Endothelial cell (in vitro differentiated cells): ENCODE measurements at regions not wholly inside any gene's neighbourhood (a gene's known extent, or its start where the extent isn't known, plus 50 kb on each side); places are given as distances from the start of the nearest gene placed in this dataset.

Source experiments
- DNase-seq: peaks from one replicate; pipeline ENCODE4 v3.0.0; 2021; ENCODE audit warnings: low spot score
- H3K27ac Mint-ChIP-seq: one replicate; pipeline ENCODE4 v1.8.0; 2021; ENCODE audit warnings: mixed read lengths, inconsistent platforms; ENCODE audit not compliant: unreplicated experiment
- H3K27me3 Mint-ChIP-seq: one replicate; pipeline ENCODE4 v1.8.0; 2021; ENCODE audit warnings: mild to moderate bottlenecking, moderate library complexity, mixed read lengths, inconsistent platforms; ENCODE audit not compliant: unreplicated experiment
- H3K36me3 Mint-ChIP-seq: one replicate; pipeline ENCODE4 v1.8.0; 2021; ENCODE audit warnings: mild to moderate bottlenecking, low read depth, mixed read lengths, inconsistent platforms; ENCODE audit not compliant: unreplicated experiment
- H3K4me1 Mint-ChIP-seq: one replicate; pipeline ENCODE4 v1.8.0; 2021; ENCODE audit warnings: mild to moderate bottlenecking, mixed read lengths, inconsistent platforms; ENCODE audit not compliant: unreplicated experiment
- H3K4me3 Mint-ChIP-seq: one replicate; pipeline ENCODE4 v1.8.0; 2021; ENCODE audit warnings: mild to moderate bottlenecking, mixed read lengths, inconsistent platforms; ENCODE audit not compliant: unreplicated experiment
- H3K9me3 Mint-ChIP-seq: one replicate; pipeline ENCODE4 v1.8.0; 2021; ENCODE audit warnings: mixed read lengths, inconsistent platforms; ENCODE audit not compliant: unreplicated experiment
- TF ChIP-seq, protein P1 (sequence below): fragments of 200-600 bp; sonication (generic); IDR thresholded peaks from one replicate; pipeline ENCODE4 v1.5.0; 2021; ENCODE audit warnings: antibody characterized with exemption; ENCODE audit not compliant: unreplicated experiment

DNA sequence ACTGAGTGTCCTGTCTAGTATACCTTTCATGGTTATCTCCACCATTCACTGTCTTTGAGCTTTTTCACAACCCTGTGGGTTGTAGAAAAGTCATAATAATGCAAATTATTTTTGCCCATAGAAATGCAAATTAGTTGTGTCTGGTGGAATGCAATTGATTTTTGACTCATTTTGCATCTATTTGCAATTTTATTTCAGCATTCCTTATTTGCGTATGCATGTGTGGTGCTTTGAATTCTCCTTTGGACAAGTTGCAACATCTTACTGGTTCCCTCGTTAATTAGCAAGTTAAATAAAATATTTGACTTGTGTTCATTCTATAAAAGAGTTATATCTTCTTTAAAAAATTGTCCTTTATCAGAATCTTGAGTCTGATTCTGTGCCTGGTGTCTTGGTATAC is 297.3 kb upstream of the CASK start:
- Mint-ChIP-seq H3K27me3 (no peaks in the 10 kb centered on the region), H3K4me3 (no peak overlapping the region), H3K36me3 (no peaks in the 10 kb centered on the region), H3K4me1 (no peaks in the 10 kb centered on the region), H3K27ac (no peak overlapping the region), H3K9me3 (no peaks in the 10 kb centered on the region)
- no peak for DNase-seq
- TF ChIP-seq, protein P1, sequence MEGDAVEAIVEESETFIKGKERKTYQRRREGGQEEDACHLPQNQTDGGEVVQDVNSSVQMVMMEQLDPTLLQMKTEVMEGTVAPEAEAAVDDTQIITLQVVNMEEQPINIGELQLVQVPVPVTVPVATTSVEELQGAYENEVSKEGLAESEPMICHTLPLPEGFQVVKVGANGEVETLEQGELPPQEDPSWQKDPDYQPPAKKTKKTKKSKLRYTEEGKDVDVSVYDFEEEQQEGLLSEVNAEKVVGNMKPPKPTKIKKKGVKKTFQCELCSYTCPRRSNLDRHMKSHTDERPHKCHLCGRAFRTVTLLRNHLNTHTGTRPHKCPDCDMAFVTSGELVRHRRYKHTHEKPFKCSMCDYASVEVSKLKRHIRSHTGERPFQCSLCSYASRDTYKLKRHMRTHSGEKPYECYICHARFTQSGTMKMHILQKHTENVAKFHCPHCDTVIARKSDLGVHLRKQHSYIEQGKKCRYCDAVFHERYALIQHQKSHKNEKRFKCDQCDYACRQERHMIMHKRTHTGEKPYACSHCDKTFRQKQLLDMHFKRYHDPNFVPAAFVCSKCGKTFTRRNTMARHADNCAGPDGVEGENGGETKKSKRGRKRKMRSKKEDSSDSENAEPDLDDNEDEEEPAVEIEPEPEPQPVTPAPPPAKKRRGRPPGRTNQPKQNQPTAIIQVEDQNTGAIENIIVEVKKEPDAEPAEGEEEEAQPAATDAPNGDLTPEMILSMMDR = no peak

DNA sequence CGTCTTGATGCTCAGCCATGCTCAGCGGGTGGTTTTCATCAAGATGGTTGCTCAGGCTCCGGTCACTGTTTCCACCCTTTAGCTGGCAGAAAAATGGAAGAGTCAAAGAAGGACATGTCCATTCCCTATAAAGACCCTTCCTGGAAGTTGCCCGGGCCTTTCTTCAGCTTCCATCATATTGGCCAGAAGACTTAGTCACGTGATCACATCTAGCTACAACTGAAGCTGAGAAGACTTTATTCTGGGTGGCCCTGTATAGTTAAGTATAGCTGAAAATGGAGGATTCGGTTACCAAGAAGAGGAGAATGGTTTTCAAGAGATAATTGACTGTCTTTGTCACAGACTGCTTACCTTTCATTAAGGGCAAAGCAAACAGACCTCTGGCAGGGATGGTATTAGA is 296.7 kb upstream of the CASK start:
- TF ChIP-seq, protein P1 = no peak
- H3K36me3 Mint-ChIP-seq = no peaks in the 10 kb centered on the region
- no peaks in the 10 kb centered on the region for H3K9me3 Mint-ChIP-seq
- H3K27me3 Mint-ChIP-seq = no peaks in the 10 kb centered on the region
- no peak for DNase-seq
- H3K4me1 Mint-ChIP-seq = no peaks in the 10 kb centered on the region
- no peak overlapping the region for H3K4me3 Mint-ChIP-seq
- H3K27ac Mint-ChIP-seq = no peak overlapping the region

DNA sequence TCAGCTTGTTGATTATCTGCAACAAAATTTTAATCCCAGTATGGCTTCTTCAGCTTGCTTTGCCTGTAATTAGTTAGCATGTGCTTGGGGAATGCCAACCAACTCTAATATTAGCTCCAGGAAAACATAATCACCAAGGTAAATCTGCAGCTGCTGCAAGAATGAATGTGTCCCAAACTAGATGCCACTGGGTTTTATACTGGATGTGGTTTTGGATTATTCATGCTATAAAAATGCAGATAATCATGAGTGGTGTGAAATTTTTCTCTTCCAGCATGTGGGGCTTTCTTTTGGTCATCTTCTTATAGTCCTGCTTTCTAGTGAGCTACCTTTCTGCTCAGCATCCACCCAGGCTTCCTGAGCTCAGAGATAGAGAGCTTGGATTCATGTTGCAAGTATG is 295.9 kb upstream of the CASK start:
- Mint-ChIP-seq H3K27ac (no peak overlapping the region), H3K36me3 (no peaks in the 10 kb centered on the region), H3K4me3 (no peak overlapping the region), H3K4me1 (no peaks in the 10 kb centered on the region), H3K9me3 (no peaks in the 10 kb centered on the region), H3K27me3 (no peaks in the 10 kb centered on the region)
- TF ChIP-seq, protein P1 = no peak
- DNase-seq = no peak

DNA sequence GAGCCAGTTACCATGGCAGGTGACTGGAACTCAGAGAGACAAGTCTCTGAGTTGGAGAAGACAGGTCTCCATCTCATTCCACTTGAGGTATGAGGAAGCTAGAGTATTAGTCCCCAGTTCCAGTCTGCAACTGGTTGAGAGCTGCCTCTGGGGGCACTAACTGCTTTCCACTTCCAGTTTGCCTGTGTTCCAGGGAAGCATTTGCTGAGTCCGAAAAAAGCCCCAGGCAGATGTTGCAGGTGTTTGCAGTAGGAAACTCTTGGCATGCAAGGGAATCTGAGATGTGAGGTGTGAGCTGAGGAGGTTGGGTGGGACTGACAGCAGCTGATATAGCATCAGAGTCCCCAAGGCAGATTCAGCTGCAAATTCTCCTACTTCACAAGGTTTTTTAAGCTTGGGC is 272.2 kb upstream of the CASK start:
- TF ChIP-seq, protein P1 = no peak
- Mint-ChIP-seq H3K9me3 (no peaks in the 10 kb centered on the region), H3K4me3 (no peak overlapping the region), H3K36me3 (no peaks in the 10 kb centered on the region), H3K4me1 (no peaks in the 10 kb centered on the region), H3K27me3 (peaks cover 7% of the 10 kb centered on the region), H3K27ac (no peak overlapping the region)
- DNase-seq = no peak

DNA sequence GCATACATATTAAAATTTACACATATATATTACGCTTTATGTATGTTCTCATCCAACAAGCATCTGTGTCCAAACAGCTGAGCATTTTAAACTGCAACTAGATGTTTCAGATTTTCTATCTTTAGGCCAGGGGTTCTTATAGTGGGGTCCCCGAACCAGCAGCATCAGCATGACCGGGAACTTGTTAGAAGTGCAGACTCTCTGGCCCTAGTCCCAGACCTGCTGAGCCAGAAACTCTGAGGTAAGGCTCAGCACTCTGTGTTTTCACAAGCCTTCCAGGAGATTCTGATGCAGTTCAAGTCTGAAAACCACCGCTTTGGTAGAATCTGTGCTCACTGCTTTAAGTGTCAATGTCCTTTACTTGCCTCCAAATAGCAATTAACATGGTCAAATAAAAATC is 266.2 kb upstream of the CASK start:
- Mint-ChIP-seq H3K4me3 (no peak overlapping the region), H3K4me1 (no peaks in the 10 kb centered on the region), H3K27me3 (peaks cover 7% of the 10 kb centered on the region), H3K27ac (no peak overlapping the region), H3K36me3 (no peaks in the 10 kb centered on the region), H3K9me3 (no peaks in the 10 kb centered on the region)
- TF ChIP-seq, protein P1 = no peak
- DNase-seq = no peak
